ENCODE measurements at regions not wholly inside any gene's neighbourhood (a gene's known extent, or its start where the extent isn't known, plus 50 kb on each side); places are given as distances from the start of the nearest gene placed in this dataset.

DNA sequence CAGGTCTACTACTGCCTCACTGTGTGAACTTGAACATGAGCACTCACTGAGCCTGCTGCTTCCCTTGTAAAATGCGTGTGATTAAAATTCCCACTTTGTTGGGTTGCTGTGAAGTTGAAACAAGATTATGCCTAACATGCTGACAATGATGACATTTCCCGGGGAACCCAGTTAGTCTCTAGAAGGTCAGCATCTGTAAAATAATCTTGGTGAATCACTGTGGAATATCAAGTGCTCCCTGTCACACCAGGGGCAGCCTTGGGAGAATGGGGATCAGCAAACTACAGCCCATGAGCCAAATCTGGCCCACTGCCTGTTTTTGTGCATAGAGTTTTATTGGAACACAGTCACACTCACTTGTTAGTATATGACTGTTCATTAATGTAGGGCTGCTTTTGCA is 335.2 kb downstream of the MIAT start:
- TF ChIP-seq, protein P1, sequence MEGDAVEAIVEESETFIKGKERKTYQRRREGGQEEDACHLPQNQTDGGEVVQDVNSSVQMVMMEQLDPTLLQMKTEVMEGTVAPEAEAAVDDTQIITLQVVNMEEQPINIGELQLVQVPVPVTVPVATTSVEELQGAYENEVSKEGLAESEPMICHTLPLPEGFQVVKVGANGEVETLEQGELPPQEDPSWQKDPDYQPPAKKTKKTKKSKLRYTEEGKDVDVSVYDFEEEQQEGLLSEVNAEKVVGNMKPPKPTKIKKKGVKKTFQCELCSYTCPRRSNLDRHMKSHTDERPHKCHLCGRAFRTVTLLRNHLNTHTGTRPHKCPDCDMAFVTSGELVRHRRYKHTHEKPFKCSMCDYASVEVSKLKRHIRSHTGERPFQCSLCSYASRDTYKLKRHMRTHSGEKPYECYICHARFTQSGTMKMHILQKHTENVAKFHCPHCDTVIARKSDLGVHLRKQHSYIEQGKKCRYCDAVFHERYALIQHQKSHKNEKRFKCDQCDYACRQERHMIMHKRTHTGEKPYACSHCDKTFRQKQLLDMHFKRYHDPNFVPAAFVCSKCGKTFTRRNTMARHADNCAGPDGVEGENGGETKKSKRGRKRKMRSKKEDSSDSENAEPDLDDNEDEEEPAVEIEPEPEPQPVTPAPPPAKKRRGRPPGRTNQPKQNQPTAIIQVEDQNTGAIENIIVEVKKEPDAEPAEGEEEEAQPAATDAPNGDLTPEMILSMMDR (IDR thresholded peaks at IDR 0.05), result no peak
- TF ChIP-seq POLR2AphosphoS5 (IDR thresholded peaks at IDR 0.05), result no peak

Data from prostate gland (tissue), 2 donors.